GM23338 (cell line): ENCODE measurements at regions not wholly inside any gene's neighbourhood (a gene's known extent, or its start where the extent isn't known, plus 50 kb on each side); places are given as distances from the start of the nearest gene placed in this dataset.

Experiments used
- ATAC-seq: fragments of 200-7000 bp; cut with Tn5 transposase; 3 replicates; pipeline ENCODE4 v1.9.1; 2020
- DNase-seq: peaks from one replicate; pipeline ENCODE4 v3.0.0-alpha.2; 2015; ENCODE audit warnings: low spot score
- H2AFZ ChIP-seq: fragments of 200-600 bp; sonication (generic); 2 replicates; pipeline ENCODE4 v1.8.0; 2016; ENCODE audit warnings: antibody characterized with exemption, mild to moderate bottlenecking, moderate library complexity
- H3F3A ChIP-seq: fragments of 200-600 bp; sonication (generic); replicated peaks from 2 replicates; pipeline ENCODE4 v1.8.0; 2017; ENCODE audit warnings: antibody characterized with exemption, mixed run types, low read depth
- H3K27ac ChIP-seq: fragments of 200-600 bp; sonication (generic); 2 replicates; pipeline ENCODE4 v1.6.1; 2016; ENCODE audit warnings: low read depth
- H3K27me3 ChIP-seq: fragments of 200-600 bp; sonication (generic); 2 replicates; pipeline ENCODE4 v1.8.0; 2016; ENCODE audit warnings: mild to moderate bottlenecking, mixed run types, moderate library complexity; ENCODE audit not compliant: insufficient read depth
- H3K36me3 ChIP-seq: fragments of 200-600 bp; sonication (generic); 2 replicates; pipeline ENCODE4 v1.8.0; 2016; ENCODE audit warnings: mild to moderate bottlenecking; ENCODE audit not compliant: insufficient read depth
- H3K4me1 ChIP-seq: fragments of 200-600 bp; sonication (generic); 2 replicates; pipeline ENCODE4 v1.8.0; 2016; ENCODE audit warnings: mild to moderate bottlenecking, moderate library complexity; ENCODE audit not compliant: insufficient read depth
- H3K4me2 ChIP-seq: fragments of 200-600 bp; sonication (generic); 2 replicates; pipeline ENCODE4 v1.7.1; 2017; ENCODE audit warnings: mixed run types
- H3K4me3 ChIP-seq: fragments of 200-600 bp; sonication (generic); 2 replicates; pipeline ENCODE4 v1.6.1; 2016; ENCODE audit warnings: mixed run types
- H3K79me2 ChIP-seq: fragments of 200-600 bp; sonication (generic); replicated peaks from 2 replicates; pipeline ENCODE4 v1.8.0; 2017; ENCODE audit warnings: mild to moderate bottlenecking; ENCODE audit not compliant: insufficient read depth
- H3K9me2 ChIP-seq: fragments of 200-600 bp; sonication (generic); 2 replicates; pipeline ENCODE4 v1.8.0; 2017; ENCODE audit not compliant: insufficient read depth
- H4K20me1 ChIP-seq: fragments of 200-600 bp; sonication (generic); replicated peaks from 2 replicates; pipeline ENCODE4 v1.8.0; 2017; ENCODE audit warnings: mild to moderate bottlenecking; ENCODE audit not compliant: insufficient read depth
- H3K27ac Mint-ChIP-seq: 2 replicates; pipeline ENCODE4 v1.8.0; 2020; ENCODE audit warnings: inconsistent platforms, mild to moderate bottlenecking, moderate library complexity, mixed read lengths
- H3K27me3 Mint-ChIP-seq: 3 replicates; pipeline ENCODE4 v1.8.0; 2022; ENCODE audit warnings: low read depth, mild to moderate bottlenecking, moderate library complexity, mixed read lengths, inconsistent platforms; ENCODE audit not compliant: insufficient read depth, poor library complexity
- H3K36me3 Mint-ChIP-seq: 3 replicates; pipeline ENCODE4 v1.8.0; 2021; ENCODE audit warnings: low read depth, mild to moderate bottlenecking, inconsistent platforms, moderate library complexity, mixed read lengths
- H3K4me1 Mint-ChIP-seq: 3 replicates; pipeline ENCODE4 v1.8.0; 2020; ENCODE audit warnings: mild to moderate bottlenecking, inconsistent platforms, mixed read lengths
- H3K4me3 Mint-ChIP-seq: 3 replicates; pipeline ENCODE4 v1.8.0; 2021; ENCODE audit warnings: moderate library complexity, mild to moderate bottlenecking, inconsistent platforms, mixed read lengths
- H3K9me3 Mint-ChIP-seq: 3 replicates; pipeline ENCODE4 v1.8.0; 2020; ENCODE audit warnings: moderate library complexity, mild to moderate bottlenecking, inconsistent platforms, mixed read lengths
- CREB1 ChIP-seq: fragments of 250-450 bp; sonication (Bioruptor Pico); IDR thresholded peaks from 2 replicates; pipeline ENCODE4 v1.5.0; 2020; ENCODE audit warnings: low read depth, mild to moderate bottlenecking, moderate library complexity
- EZH2 ChIP-seq: fragments of 200-600 bp; sonication (generic); IDR thresholded peaks from one replicate; pipeline ENCODE4 v1.8.0; 2017; ENCODE audit warnings: antibody characterized with exemption, mild to moderate bottlenecking, low read depth; ENCODE audit not compliant: unreplicated experiment
- EZH2phosphoT487 ChIP-seq: fragments of 200-600 bp; sonication (generic); IDR thresholded peaks from one replicate; pipeline ENCODE4 v1.8.1; 2018; ENCODE audit warnings: antibody characterized with exemption; ENCODE audit not compliant: unreplicated experiment
- JUNB ChIP-seq: IDR thresholded peaks from one replicate; pipeline ENCODE4 v1.6.1; 2016; ENCODE audit warnings: antibody characterized with exemption; ENCODE audit not compliant: unreplicated experiment
- NANOG ChIP-seq: IDR thresholded peaks from 2 replicates; pipeline ENCODE4 v1.6.1; 2016; ENCODE audit warnings: antibody characterized with exemption, borderline replicate concordance
- STAT1 ChIP-seq: IDR thresholded peaks from one replicate; pipeline ENCODE4 v1.6.1; 2016; ENCODE audit warnings: antibody characterized with exemption; ENCODE audit not compliant: unreplicated experiment
- ZNF331 ChIP-seq: fragments of 250-450 bp; sonication (Bioruptor Pico); IDR thresholded peaks from 2 replicates; pipeline ENCODE4 v1.5.0; 2020; ENCODE audit warnings: low read depth, mild to moderate bottlenecking, moderate library complexity
- TF ChIP-seq, protein P1 (sequence below): IDR thresholded peaks from 2 replicates; pipeline ENCODE4 v1.6.1; 2016; ENCODE audit warnings: antibody characterized with exemption
- TF ChIP-seq, protein P2 (sequence below): fragments of 250-450 bp; sonication (Bioruptor Pico); IDR thresholded peaks from 2 replicates; pipeline ENCODE4 v1.5.0; 2020; ENCODE audit warnings: mild to moderate bottlenecking, moderate library complexity

DNA sequence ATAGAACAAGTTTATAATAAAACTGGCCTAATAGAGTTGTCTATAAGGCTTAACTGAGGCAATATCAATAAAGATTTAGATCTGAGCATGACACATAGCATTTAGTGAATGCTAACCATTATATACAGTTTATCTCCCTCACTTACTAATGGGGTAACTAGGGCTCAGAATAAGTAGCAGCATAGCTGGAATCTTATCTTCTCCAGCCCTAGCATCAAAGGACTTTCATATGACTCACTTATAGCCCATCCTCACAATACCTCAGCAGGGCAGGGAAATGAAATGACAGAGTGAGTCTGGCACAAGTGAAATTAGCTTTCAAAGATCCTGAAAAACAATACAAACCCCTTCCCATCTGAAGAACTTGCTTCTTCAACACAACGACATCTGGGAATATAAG is 362.9 kb downstream of the KIF20B start:
- H3K4me3 ChIP-seq = no peak overlapping the region
- H3K27ac Mint-ChIP-seq = no peak overlapping the region
- ATAC-seq = no peak
- no peaks in the 10 kb centered on the region for H3K4me1 ChIP-seq
- no peaks in the 10 kb centered on the region for H3K79me2 ChIP-seq
- no peak overlapping the region for H3K4me2 ChIP-seq
- TF ChIP-seq EZH2 (no peak), ZNF331 (no peak), JUNB (no peak), NANOG (no peak), STAT1 (no peak)
- TF ChIP-seq, protein P1, sequence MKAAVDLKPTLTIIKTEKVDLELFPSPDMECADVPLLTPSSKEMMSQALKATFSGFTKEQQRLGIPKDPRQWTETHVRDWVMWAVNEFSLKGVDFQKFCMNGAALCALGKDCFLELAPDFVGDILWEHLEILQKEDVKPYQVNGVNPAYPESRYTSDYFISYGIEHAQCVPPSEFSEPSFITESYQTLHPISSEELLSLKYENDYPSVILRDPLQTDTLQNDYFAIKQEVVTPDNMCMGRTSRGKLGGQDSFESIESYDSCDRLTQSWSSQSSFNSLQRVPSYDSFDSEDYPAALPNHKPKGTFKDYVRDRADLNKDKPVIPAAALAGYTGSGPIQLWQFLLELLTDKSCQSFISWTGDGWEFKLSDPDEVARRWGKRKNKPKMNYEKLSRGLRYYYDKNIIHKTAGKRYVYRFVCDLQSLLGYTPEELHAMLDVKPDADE = no peak
- H3K4me1 Mint-ChIP-seq = no peaks in the 10 kb centered on the region
- H3K9me2 ChIP-seq = peaks cover 7% of the 10 kb centered on the region; the same call in 1 of the 2 replicates
- no peak overlapping the region for H3K4me3 Mint-ChIP-seq
- no peaks in the 10 kb centered on the region for H3K27me3 ChIP-seq
- H3K36me3 Mint-ChIP-seq = peaks cover 5% of the 10 kb centered on the region; the same call in 2 of the 3 replicates
- no peaks in the 10 kb centered on the region for H4K20me1 ChIP-seq
- DNase-seq = no peak
- no peaks in the 10 kb centered on the region for H3F3A ChIP-seq
- peaks cover 7% of the 10 kb centered on the region; the same call in 2 of the 3 replicates for H3K9me3 Mint-ChIP-seq
- no peak overlapping the region for H2AFZ ChIP-seq
- H3K27me3 Mint-ChIP-seq = peaks cover 4% of the 10 kb centered on the region
- H3K36me3 ChIP-seq = peaks cover under 1% of the 10 kb centered on the region; the same call in 1 of the 2 replicates
- H3K27ac ChIP-seq = no peak overlapping the region

DNA sequence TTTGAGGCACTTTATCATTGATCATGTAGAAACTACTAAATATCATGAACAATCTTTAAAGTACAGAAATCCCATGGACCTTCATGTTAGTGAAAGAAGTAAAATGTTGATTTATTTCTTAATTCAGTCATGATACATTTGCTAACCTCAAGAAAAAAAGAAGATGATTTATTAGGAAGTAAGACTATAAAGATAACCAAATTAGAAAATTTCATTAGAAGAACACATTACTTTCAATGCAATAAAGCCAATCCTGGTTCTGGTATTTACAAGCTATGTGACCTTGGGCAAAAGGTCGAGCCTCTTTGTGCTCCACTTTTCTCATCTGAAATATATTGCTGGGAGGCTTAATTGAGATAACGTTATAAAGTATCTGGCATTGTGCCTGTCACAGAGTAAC is 365.0 kb downstream of the KIF20B start:
- Histone ChIP-seq H3K27ac (no peak overlapping the region), H3K27me3 (no peaks in the 10 kb centered on the region), H3K4me2 (no peak overlapping the region), H2AFZ (no peak overlapping the region), H3K9me2 (peaks cover 7% of the 10 kb centered on the region; the same call in 1 of the 2 replicates), H3K4me3 (no peak overlapping the region), H3K4me1 (no peaks in the 10 kb centered on the region), H3K36me3 (peaks cover 22% of the 10 kb centered on the region), H3F3A (no peaks in the 10 kb centered on the region), H4K20me1 (no peaks in the 10 kb centered on the region), H3K79me2 (no peaks in the 10 kb centered on the region)
- no peak for ATAC-seq
- DNase-seq = no peak
- no peak overlapping the region for H3K4me3 Mint-ChIP-seq
- no peak overlapping the region for H3K27ac Mint-ChIP-seq
- TF ChIP-seq, protein P1 = no peak
- TF ChIP-seq ZNF331 = no peak
- TF ChIP-seq STAT1 = no peak
- TF ChIP-seq, protein P2, sequence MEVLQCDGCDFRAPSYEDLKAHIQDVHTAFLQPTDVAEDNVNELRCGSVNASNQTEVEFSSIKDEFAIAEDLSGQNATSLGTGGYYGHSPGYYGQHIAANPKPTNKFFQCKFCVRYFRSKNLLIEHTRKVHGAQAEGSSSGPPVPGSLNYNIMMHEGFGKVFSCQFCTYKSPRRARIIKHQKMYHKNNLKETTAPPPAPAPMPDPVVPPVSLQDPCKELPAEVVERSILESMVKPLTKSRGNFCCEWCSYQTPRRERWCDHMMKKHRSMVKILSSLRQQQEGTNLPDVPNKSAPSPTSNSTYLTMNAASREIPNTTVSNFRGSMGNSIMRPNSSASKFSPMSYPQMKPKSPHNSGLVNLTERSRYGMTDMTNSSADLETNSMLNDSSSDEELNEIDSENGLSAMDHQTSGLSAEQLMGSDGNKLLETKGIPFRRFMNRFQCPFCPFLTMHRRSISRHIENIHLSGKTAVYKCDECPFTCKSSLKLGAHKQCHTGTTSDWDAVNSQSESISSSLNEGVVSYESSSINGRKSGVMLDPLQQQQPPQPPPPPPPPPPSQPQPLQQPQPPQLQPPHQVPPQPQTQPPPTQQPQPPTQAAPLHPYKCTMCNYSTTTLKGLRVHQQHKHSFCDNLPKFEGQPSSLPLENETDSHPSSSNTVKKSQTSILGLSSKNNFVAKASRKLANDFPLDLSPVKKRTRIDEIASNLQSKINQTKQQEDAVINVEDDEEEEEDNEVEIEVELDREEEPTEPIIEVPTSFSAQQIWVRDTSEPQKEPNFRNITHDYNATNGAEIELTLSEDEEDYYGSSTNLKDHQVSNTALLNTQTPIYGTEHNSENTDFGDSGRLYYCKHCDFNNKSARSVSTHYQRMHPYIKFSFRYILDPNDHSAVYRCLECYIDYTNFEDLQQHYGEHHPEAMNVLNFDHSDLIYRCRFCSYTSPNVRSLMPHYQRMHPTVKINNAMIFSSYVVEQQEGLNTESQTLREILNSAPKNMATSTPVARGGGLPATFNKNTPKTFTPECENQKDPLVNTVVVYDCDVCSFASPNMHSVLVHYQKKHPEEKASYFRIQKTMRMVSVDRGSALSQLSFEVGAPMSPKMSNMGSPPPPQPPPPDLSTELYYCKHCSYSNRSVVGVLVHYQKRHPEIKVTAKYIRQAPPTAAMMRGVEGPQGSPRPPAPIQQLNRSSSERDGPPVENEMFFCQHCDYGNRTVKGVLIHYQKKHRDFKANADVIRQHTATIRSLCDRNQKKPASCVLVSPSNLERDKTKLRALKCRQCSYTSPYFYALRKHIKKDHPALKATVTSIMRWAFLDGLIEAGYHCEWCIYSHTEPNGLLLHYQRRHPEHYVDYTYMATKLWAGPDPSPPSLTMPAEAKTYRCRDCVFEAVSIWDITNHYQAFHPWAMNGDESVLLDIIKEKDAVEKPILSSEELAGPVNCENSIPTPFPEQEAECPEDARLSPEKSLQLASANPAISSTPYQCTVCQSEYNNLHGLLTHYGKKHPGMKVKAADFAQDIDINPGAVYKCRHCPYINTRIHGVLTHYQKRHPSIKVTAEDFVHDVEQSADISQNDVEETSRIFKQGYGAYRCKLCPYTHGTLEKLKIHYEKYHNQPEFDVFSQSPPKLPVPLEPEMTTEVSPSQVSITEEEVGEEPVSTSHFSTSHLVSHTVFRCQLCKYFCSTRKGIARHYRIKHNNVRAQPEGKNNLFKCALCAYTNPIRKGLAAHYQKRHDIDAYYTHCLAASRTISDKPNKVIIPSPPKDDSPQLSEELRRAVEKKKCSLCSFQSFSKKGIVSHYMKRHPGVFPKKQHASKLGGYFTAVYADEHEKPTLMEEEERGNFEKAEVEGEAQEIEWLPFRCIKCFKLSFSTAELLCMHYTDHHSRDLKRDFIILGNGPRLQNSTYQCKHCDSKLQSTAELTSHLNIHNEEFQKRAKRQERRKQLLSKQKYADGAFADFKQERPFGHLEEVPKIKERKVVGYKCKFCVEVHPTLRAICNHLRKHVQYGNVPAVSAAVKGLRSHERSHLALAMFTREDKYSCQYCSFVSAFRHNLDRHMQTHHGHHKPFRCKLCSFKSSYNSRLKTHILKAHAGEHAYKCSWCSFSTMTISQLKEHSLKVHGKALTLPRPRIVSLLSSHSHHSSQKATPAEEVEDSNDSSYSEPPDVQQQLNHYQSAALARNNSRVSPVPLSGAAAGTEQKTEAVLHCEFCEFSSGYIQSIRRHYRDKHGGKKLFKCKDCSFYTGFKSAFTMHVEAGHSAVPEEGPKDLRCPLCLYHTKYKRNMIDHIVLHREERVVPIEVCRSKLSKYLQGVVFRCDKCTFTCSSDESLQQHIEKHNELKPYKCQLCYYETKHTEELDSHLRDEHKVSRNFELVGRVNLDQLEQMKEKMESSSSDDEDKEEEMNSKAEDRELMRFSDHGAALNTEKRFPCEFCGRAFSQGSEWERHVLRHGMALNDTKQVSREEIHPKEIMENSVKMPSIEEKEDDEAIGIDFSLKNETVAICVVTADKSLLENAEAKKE = no peak
- no peak for TF ChIP-seq EZH2phosphoT487
- TF ChIP-seq CREB1 (CRISPR knock-in tag) = no peak
- peaks cover 27% of the 10 kb centered on the region for H3K9me3 Mint-ChIP-seq
- H3K27me3 Mint-ChIP-seq = peaks cover 4% of the 10 kb centered on the region
- H3K36me3 Mint-ChIP-seq = peaks cover 21% of the 10 kb centered on the region; the same call in 2 of the 3 replicates
- H3K4me1 Mint-ChIP-seq = no peaks in the 10 kb centered on the region
